ENCODE measurements at regions not wholly inside any gene's neighbourhood (a gene's known extent, or its start where the extent isn't known, plus 50 kb on each side); places are given as distances from the start of the nearest gene placed in this dataset.

DNA sequence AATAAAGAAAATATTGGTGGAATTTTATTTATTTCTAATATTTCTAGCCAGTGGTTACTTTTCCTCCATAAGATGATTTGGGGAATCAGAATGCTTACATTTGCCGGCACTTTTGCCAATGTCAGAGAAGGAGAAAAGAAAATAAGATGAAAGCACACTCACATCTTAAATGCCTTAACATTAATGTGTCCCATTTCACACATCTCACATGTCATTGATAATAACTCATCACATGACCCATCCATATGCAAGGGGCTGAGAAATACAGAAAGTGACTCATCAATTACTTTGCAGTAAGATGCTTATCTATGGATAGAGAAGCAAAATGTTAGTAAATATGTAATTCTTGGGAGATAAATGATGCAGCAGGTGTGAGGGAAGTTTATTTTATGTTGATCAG is 1531.0 kb downstream of the PCDH7 start:
- TF ChIP-seq, protein P1, sequence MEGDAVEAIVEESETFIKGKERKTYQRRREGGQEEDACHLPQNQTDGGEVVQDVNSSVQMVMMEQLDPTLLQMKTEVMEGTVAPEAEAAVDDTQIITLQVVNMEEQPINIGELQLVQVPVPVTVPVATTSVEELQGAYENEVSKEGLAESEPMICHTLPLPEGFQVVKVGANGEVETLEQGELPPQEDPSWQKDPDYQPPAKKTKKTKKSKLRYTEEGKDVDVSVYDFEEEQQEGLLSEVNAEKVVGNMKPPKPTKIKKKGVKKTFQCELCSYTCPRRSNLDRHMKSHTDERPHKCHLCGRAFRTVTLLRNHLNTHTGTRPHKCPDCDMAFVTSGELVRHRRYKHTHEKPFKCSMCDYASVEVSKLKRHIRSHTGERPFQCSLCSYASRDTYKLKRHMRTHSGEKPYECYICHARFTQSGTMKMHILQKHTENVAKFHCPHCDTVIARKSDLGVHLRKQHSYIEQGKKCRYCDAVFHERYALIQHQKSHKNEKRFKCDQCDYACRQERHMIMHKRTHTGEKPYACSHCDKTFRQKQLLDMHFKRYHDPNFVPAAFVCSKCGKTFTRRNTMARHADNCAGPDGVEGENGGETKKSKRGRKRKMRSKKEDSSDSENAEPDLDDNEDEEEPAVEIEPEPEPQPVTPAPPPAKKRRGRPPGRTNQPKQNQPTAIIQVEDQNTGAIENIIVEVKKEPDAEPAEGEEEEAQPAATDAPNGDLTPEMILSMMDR (IDR thresholded peaks at IDR 0.05): no peak
- TF ChIP-seq POLR2A (IDR thresholded peaks at IDR 0.05; ENCODE audit: low read length): no peak
